ENCODE measurements at regions not wholly inside any gene's neighbourhood (a gene's known extent, or its start where the extent isn't known, plus 50 kb on each side); places are given as distances from the start of the nearest gene placed in this dataset.
"Not testable (repeated sequence)": the region's sequence is repeated elsewhere in the genome, so short reads cannot be mapped to it uniquely, and the experiment has no call there.

DNA sequence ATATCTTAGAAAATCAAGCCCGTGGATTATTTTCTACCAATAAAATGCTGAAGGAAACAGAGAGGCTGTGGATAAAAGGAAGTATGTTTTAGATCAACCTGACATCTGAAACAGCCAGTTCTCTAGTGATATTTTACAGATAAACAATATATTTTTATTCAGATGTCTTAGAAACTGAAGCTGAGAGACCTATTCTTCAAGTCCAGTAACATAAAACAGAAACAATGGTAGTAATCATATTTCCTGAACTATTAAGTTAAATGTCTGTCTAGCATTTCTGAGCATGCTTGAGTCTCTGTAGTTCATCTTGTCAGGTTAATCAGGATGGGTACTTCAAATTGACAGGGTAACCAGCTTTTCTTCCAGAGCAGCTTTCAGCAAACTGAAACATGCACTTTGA, 449.6 kb upstream of the TOM1L1 start:
- Histone ChIP-seq H3K79me2 (ENCODE audit: insufficient read depth, low read length) (no peaks in the 10 kb centered on the region), H3K9me3 (ENCODE audit: insufficient read depth, low read depth, low read length) (peaks cover 11% of the 10 kb centered on the region; the same call in 1 of the 2 replicates), H2AFZ (ENCODE audit: low read length) (no peak overlapping the region), H3K9me2 (replicated peaks; ENCODE audit: low read depth, low read length) (no peaks in the 10 kb centered on the region), H3K4me1 (ENCODE audit: insufficient read depth, low read length, poor library complexity, severe bottlenecking) (no peaks in the 10 kb centered on the region), H3K36me3 (ENCODE audit: insufficient read depth, low read length) (no peaks in the 10 kb centered on the region), H3K4me2 (ENCODE audit: low read depth, low read length, poor library complexity, severe bottlenecking) (no peak overlapping the region), H4K20me1 (ENCODE audit: insufficient read depth, low read length, poor library complexity, severe bottlenecking) (no peaks in the 10 kb centered on the region), H3F3A (ENCODE audit: low read depth) (no peaks in the 10 kb centered on the region), H3K9ac (ENCODE audit: low read depth, low read length, poor library complexity, severe bottlenecking) (no peak overlapping the region), H3K27me3 (ENCODE audit: insufficient read depth, low read length, poor library complexity, severe bottlenecking) (no peaks in the 10 kb centered on the region), H3K4me3 (ENCODE audit: low read length, poor library complexity, severe bottlenecking) (no peak overlapping the region)
- no peak for TF ChIP-seq EZH2phosphoT487 (IDR thresholded peaks at IDR 0.05; ENCODE audit: borderline replicate concordance)
- TF ChIP-seq, protein P1, sequence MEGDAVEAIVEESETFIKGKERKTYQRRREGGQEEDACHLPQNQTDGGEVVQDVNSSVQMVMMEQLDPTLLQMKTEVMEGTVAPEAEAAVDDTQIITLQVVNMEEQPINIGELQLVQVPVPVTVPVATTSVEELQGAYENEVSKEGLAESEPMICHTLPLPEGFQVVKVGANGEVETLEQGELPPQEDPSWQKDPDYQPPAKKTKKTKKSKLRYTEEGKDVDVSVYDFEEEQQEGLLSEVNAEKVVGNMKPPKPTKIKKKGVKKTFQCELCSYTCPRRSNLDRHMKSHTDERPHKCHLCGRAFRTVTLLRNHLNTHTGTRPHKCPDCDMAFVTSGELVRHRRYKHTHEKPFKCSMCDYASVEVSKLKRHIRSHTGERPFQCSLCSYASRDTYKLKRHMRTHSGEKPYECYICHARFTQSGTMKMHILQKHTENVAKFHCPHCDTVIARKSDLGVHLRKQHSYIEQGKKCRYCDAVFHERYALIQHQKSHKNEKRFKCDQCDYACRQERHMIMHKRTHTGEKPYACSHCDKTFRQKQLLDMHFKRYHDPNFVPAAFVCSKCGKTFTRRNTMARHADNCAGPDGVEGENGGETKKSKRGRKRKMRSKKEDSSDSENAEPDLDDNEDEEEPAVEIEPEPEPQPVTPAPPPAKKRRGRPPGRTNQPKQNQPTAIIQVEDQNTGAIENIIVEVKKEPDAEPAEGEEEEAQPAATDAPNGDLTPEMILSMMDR (conservative IDR thresholded peaks at IDR 0.05; ENCODE audit: low read length), result no peak

DNA sequence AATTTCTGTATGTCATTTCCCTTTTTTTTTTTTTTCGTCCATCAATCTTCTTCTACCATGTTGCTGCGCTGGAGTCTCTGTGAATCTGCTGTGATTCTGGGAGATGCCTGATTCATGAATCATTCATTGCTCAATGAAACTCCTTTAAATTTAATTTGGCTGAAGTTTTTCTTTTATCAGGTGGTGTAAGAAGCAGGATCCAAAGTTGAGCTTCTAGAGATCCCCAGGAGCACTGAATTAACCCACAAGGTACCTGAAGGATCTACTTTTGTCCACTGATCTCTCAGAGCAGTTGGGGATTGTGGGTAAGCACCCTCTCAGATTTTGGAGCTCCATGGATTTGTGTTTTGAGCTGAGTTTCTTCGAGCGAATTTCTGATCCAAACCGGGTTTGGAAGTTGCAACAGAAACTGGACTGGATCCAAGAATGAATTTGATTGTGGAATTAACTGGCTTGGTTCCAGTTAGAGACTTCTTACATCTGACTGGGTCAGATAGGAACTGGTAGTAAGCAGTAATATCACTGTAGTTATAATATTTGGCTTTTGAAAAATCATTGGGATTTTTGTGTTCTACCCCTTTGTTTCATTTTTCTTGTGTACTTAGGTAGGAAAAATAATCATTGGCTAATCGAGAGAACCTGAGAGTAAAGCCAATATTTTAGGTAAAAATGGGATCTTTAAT, 447.8 kb upstream of the TOM1L1 start:
- H3K9me3 ChIP-seq (ENCODE audit: insufficient read depth, low read depth, low read length), result peaks cover 11% of the 10 kb centered on the region; the same call in 1 of the 2 replicates

DNA sequence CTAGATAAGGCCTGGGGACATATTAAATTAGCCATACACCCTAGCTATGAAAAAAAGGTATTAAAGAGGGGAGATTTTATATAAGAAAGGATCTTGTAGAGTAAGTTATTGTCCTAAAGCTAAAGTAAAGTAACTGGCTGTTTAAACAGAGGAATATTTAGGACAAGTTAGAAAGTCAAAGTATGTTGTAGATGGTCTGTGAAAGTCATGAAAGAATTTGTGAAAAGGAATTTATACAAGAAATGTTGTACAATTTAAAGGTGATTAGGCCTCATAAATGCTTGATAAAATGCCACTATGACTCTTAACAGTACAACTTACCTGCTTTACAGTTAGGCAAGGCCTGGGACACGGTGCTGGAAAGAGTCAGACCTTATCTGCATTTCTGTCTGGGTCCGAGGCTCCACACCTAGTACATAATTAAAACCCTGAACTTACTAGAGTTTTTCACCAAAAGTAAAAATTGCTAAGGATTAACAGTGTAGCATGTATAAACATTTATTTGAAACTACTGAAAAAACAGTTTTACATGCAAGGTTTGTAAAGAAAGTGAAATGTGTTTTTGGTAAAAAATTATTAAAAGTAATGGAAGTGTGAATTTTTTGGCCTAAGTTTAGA, 445.3 kb upstream of the TOM1L1 start:
- Histone ChIP-seq H3K79me2 (ENCODE audit: insufficient read depth, low read length) (no peaks in the 10 kb centered on the region), H3F3A (ENCODE audit: low read depth) (no peaks in the 10 kb centered on the region), H3K4me2 (ENCODE audit: low read depth, low read length, poor library complexity, severe bottlenecking) (no peak overlapping the region), H3K36me3 (ENCODE audit: insufficient read depth, low read length) (no peaks in the 10 kb centered on the region), H3K9ac (ENCODE audit: low read depth, low read length, poor library complexity, severe bottlenecking) (no peak overlapping the region), H3K4me3 (ENCODE audit: low read length, poor library complexity, severe bottlenecking) (no peak overlapping the region), H3K9me2 (replicated peaks; ENCODE audit: low read depth, low read length) (no peaks in the 10 kb centered on the region), H3K9me3 (ENCODE audit: insufficient read depth, low read depth, low read length) (peaks cover 11% of the 10 kb centered on the region; the same call in 1 of the 2 replicates), H2AFZ (ENCODE audit: low read length) (no peak overlapping the region), H3K27me3 (ENCODE audit: insufficient read depth, low read length, poor library complexity, severe bottlenecking) (no peaks in the 10 kb centered on the region), H3K4me1 (ENCODE audit: insufficient read depth, low read length, poor library complexity, severe bottlenecking) (no peaks in the 10 kb centered on the region), H4K20me1 (ENCODE audit: insufficient read depth, low read length, poor library complexity, severe bottlenecking) (no peaks in the 10 kb centered on the region)
- TF ChIP-seq, protein P1 (conservative IDR thresholded peaks at IDR 0.05; ENCODE audit: low read length), result no peak
- TF ChIP-seq EZH2phosphoT487 (IDR thresholded peaks at IDR 0.05; ENCODE audit: borderline replicate concordance), result no peak

More for the DNA sequence above, 447.8 kb upstream of the TOM1L1 start:
- Histone ChIP-seq H3K36me3 (ENCODE audit: insufficient read depth, low read length) (no peaks in the 10 kb centered on the region), H3K9ac (ENCODE audit: low read depth, low read length, poor library complexity, severe bottlenecking) (no peak overlapping the region), H2AFZ (ENCODE audit: low read length) (no peak overlapping the region), H3K27me3 (ENCODE audit: insufficient read depth, low read length, poor library complexity, severe bottlenecking) (no peaks in the 10 kb centered on the region), H3K4me2 (ENCODE audit: low read depth, low read length, poor library complexity, severe bottlenecking) (no peak overlapping the region), H4K20me1 (ENCODE audit: insufficient read depth, low read length, poor library complexity, severe bottlenecking) (no peaks in the 10 kb centered on the region), H3K4me1 (ENCODE audit: insufficient read depth, low read length, poor library complexity, severe bottlenecking) (no peaks in the 10 kb centered on the region), H3K9me2 (replicated peaks; ENCODE audit: low read depth, low read length) (no peaks in the 10 kb centered on the region), H3K4me3 (ENCODE audit: low read length, poor library complexity, severe bottlenecking) (no peak overlapping the region), H3F3A (ENCODE audit: low read depth) (no peaks in the 10 kb centered on the region), H3K79me2 (ENCODE audit: insufficient read depth, low read length) (no peaks in the 10 kb centered on the region)
- TF ChIP-seq, protein P1 (conservative IDR thresholded peaks at IDR 0.05; ENCODE audit: low read length), result no peak
- no peak for TF ChIP-seq EZH2phosphoT487 (IDR thresholded peaks at IDR 0.05; ENCODE audit: borderline replicate concordance)

DNA sequence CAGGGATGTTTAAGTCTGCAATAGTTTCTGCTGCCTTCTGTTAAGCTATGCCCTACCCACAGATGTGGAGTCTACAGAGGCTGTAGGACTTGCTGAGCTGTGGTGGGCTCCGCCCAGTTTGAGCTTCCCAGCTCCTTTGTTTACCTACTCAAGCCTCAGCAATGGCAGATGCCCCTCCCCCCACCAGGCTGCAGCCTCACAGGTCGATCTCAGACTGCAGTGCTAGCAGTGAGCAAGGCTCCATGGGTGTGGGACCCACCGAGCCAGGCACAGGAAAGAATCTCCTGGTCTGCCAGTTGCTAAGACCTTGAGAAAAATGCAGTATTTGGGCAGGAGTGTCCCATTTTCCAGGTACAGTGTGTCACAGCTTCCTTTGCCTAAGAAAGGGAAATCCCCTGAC, 435.2 kb upstream of the TOM1L1 start:
- not testable (repeated sequence) for H3K4me3 ChIP-seq (ENCODE audit: low read length, poor library complexity, severe bottlenecking); H3K36me3 ChIP-seq (ENCODE audit: insufficient read depth, low read length); H3K9me3 ChIP-seq (ENCODE audit: insufficient read depth, low read depth, low read length); H3K9me2 ChIP-seq (replicated peaks; ENCODE audit: low read depth, low read length); H3K4me2 ChIP-seq (ENCODE audit: low read depth, low read length, poor library complexity, severe bottlenecking); H3F3A ChIP-seq (ENCODE audit: low read depth); H4K20me1 ChIP-seq (ENCODE audit: insufficient read depth, low read length, poor library complexity, severe bottlenecking); H3K4me1 ChIP-seq (ENCODE audit: insufficient read depth, low read length, poor library complexity, severe bottlenecking); H3K79me2 ChIP-seq (ENCODE audit: insufficient read depth, low read length); H3K27me3 ChIP-seq (ENCODE audit: insufficient read depth, low read length, poor library complexity, severe bottlenecking); H3K9ac ChIP-seq (ENCODE audit: low read depth, low read length, poor library complexity, severe bottlenecking); H2AFZ ChIP-seq (ENCODE audit: low read length)

Measured in Loucy (cell line).